ENCODE measurements at regions not wholly inside any gene's neighbourhood (a gene's known extent, or its start where the extent isn't known, plus 50 kb on each side); places are given as distances from the start of the nearest gene placed in this dataset.

- TF ChIP-seq EZH2phosphoT487 (IDR thresholded peaks at IDR 0.05; ENCODE audit: borderline replicate concordance, low read length), result no peak
- no peak for TF ChIP-seq CTCF (IDR thresholded peaks at IDR 0.05; ENCODE audit: low read depth, low read length, poor library complexity, severe bottlenecking)
These were observed 689.5 kb downstream of the DNAJB9 start for GRCh38 chr7:109259151-109259550.

GRCh38 chr7:109261781-109262180 is 692.1 kb downstream of the DNAJB9 start:
- Histone ChIP-seq H3K27ac (ENCODE audit: low read depth, low read length) (no peak overlapping the region), H3K36me3 (ENCODE audit: control insufficient read depth, low read length) (no peaks in the 10 kb centered on the region), H3F3A (ENCODE audit: control insufficient read depth, insufficient read depth) (no peaks in the 10 kb centered on the region), H4K20me1 (ENCODE audit: control insufficient read depth, insufficient read depth, low read depth, low read length) (no peaks in the 10 kb centered on the region), H3K4me1 (ENCODE audit: control insufficient read depth, low read length) (peaks cover 13% of the 10 kb centered on the region), H3K4me2 (ENCODE audit: low read length) (no peak overlapping the region), H3K9me3 (ENCODE audit: control insufficient read depth, insufficient read depth, low read length) (no peaks in the 10 kb centered on the region), H3K27me3 (ENCODE audit: control insufficient read depth, low read length) (no peaks in the 10 kb centered on the region), H3K4me3 (ENCODE audit: low read length) (no peak overlapping the region), H3K9me2 (replicated peaks; ENCODE audit: control insufficient read depth, low read length) (no peaks in the 10 kb centered on the region), H3K79me2 (ENCODE audit: control insufficient read depth, low read length) (no peaks in the 10 kb centered on the region)
- TF ChIP-seq EZH2phosphoT487 (IDR thresholded peaks at IDR 0.05; ENCODE audit: borderline replicate concordance, low read length) (no peak), CTCF (IDR thresholded peaks at IDR 0.05; ENCODE audit: low read depth, low read length, poor library complexity, severe bottlenecking) (no peak)

More at GRCh38 chr7:109259151-109259550, 689.5 kb downstream of the DNAJB9 start:
- Histone ChIP-seq H3K4me1 (ENCODE audit: control insufficient read depth, low read length) (peaks cover 13% of the 10 kb centered on the region), H3K4me2 (ENCODE audit: low read length) (peak overlapping the region; percentile 38), H3K27me3 (ENCODE audit: control insufficient read depth, low read length) (no peaks in the 10 kb centered on the region), H3F3A (ENCODE audit: control insufficient read depth, insufficient read depth) (no peaks in the 10 kb centered on the region), H3K4me3 (ENCODE audit: low read length) (peak overlapping the region; percentile 14; the same call in 1 of the 2 replicates), H3K9me2 (replicated peaks; ENCODE audit: control insufficient read depth, low read length) (no peaks in the 10 kb centered on the region), H3K79me2 (ENCODE audit: control insufficient read depth, low read length) (no peaks in the 10 kb centered on the region), H3K27ac (ENCODE audit: low read depth, low read length) (peak overlapping the region; percentile 22; the same call in 1 of the 2 replicates), H3K9me3 (ENCODE audit: control insufficient read depth, insufficient read depth, low read length) (no peaks in the 10 kb centered on the region), H3K36me3 (ENCODE audit: control insufficient read depth, low read length) (no peaks in the 10 kb centered on the region), H4K20me1 (ENCODE audit: control insufficient read depth, insufficient read depth, low read depth, low read length) (no peaks in the 10 kb centered on the region)

GRCh38 chr7:109266610-109267009 is 696.9 kb downstream of the DNAJB9 start:
- no peaks in the 10 kb centered on the region for H4K20me1 ChIP-seq (ENCODE audit: control insufficient read depth, insufficient read depth, low read depth, low read length)
- no peaks in the 10 kb centered on the region for H3K4me1 ChIP-seq (ENCODE audit: control insufficient read depth, low read length)

More at GRCh38 chr7:109266610-109267009, 696.9 kb downstream of the DNAJB9 start:
- H3K36me3 ChIP-seq (ENCODE audit: control insufficient read depth, low read length), result no peaks in the 10 kb centered on the region
- H3K27ac ChIP-seq (ENCODE audit: low read depth, low read length), result no peak overlapping the region
- H3K4me2 ChIP-seq (ENCODE audit: low read length), result no peak overlapping the region
- H3K79me2 ChIP-seq (ENCODE audit: control insufficient read depth, low read length), result no peaks in the 10 kb centered on the region
- H3K4me3 ChIP-seq (ENCODE audit: low read length), result no peak overlapping the region
- TF ChIP-seq EZH2phosphoT487 (IDR thresholded peaks at IDR 0.05; ENCODE audit: borderline replicate concordance, low read length) (no peak), CTCF (IDR thresholded peaks at IDR 0.05; ENCODE audit: low read depth, low read length, poor library complexity, severe bottlenecking) (no peak)
- H3K9me3 ChIP-seq (ENCODE audit: control insufficient read depth, insufficient read depth, low read length), result no peaks in the 10 kb centered on the region
- H3F3A ChIP-seq (ENCODE audit: control insufficient read depth, insufficient read depth), result no peaks in the 10 kb centered on the region
- H3K27me3 ChIP-seq (ENCODE audit: control insufficient read depth, low read length), result no peaks in the 10 kb centered on the region
- no peaks in the 10 kb centered on the region for H3K9me2 ChIP-seq (replicated peaks; ENCODE audit: control insufficient read depth, low read length)
